ENCODE measurements at regions not wholly inside any gene's neighbourhood (a gene's known extent, or its start where the extent isn't known, plus 50 kb on each side); places are given as distances from the start of the nearest gene placed in this dataset.

GRCh38 chr6:43968110-43968965, 158.9 kb downstream of the MRPL14 start:
- no peak for DNase-seq (ENCODE audit: low read depth in 2 of 2)

GRCh38 chr6:43967719-43968091, 159.5 kb downstream of the MRPL14 start:
- no peak for DNase-seq (ENCODE audit: low read depth in 2 of 2)

GRCh38 chr6:43966853-43967718, 160.2 kb downstream of the MRPL14 start:
- no peak for DNase-seq (ENCODE audit: low read depth in 2 of 2)

GRCh38 chr6:43966374-43966658, 160.9 kb downstream of the MRPL14 start:
- DNase-seq (ENCODE audit: low read depth in 2 of 2): no peak

- no peak for DNase-seq (ENCODE audit: low read depth in 2 of 2)
These were observed 161.5 kb downstream of the MRPL14 start for GRCh38 chr6:43965628-43966373.

GRCh38 chr6:43964659-43965570, 162.3 kb downstream of the MRPL14 start:
- no peak for DNase-seq (ENCODE audit: low read depth in 2 of 2)

GRCh38 chr6:43963877-43964658, 163.2 kb downstream of the MRPL14 start:
- no peak for DNase-seq (ENCODE audit: low read depth in 2 of 2)

GRCh38 chr6:43963203-43963602, 164.0 kb downstream of the MRPL14 start:
- no peak for DNase-seq (ENCODE audit: low read depth in 2 of 2)

GRCh38 chr6:43962458-43962857, 164.8 kb downstream of the MRPL14 start:
- no peak for DNase-seq (ENCODE audit: low read depth in 2 of 2)

- no peak for DNase-seq (ENCODE audit: low read depth in 2 of 2)
These were observed 170.0 kb downstream of the MRPL14 start for GRCh38 chr6:43957273-43957672.

GRCh38 chr6:43956478-43956877, 170.8 kb downstream of the MRPL14 start:
- no peak for DNase-seq (ENCODE audit: low read depth in 2 of 2)

GRCh38 chr6:43954311-43955131, 172.7 kb downstream of the MRPL14 start:
- no peak for DNase-seq (ENCODE audit: low read depth in 2 of 2)

GRCh38 chr6:43953794-43954310, 173.4 kb downstream of the MRPL14 start:
- DNase-seq (ENCODE audit: low read depth in 2 of 2): no peak

GRCh38 chr6:43953256-43953655, 174.0 kb downstream of the MRPL14 start:
- DNase-seq (ENCODE audit: low read depth in 2 of 2): no peak

- DNase-seq (ENCODE audit: low read depth in 2 of 2): no peak
These were observed 174.5 kb downstream of the MRPL14 start for GRCh38 chr6:43952746-43953145.

- DNase-seq (ENCODE audit: low read depth in 2 of 2): no peak
These were observed 175.2 kb downstream of the MRPL14 start for GRCh38 chr6:43951756-43952675.

GRCh38 chr6:43951063-43951755, 176.0 kb downstream of the MRPL14 start:
- peak in 1 of 2 donors; percentile 4 for DNase-seq (ENCODE audit: low read depth in 2 of 2)

GRCh38 chr6:43950731-43951062, 176.6 kb downstream of the MRPL14 start:
- DNase-seq (ENCODE audit: low read depth in 2 of 2): no peak
